HepG2 (cell line): ENCODE measurements at regions not wholly inside any gene's neighbourhood (a gene's known extent, or its start where the extent isn't known, plus 50 kb on each side); places are given as distances from the start of the nearest gene placed in this dataset.

Experiments used
- ATAC-seq: fragments of 200-7000 bp; cut with Tn5 transposase; 3 replicates; pipeline ENCODE4 v1.9.1; 2020; ENCODE audit warnings: mild to moderate bottlenecking, moderate library complexity
- BruUV-seq: library from RNA; stranded (reverse); fragments of 400-500 nt; replicated peaks from 2 replicates; lab custom pipeline; 2021; lab: Mats Ljungman, UMichigan
- CTCF ChIA-PET: fragments of 300-600 bp; formaldehyde crosslinking; extraction: SDS; loops from one replicate; lab custom pipeline; 2021; ENCODE audit warnings: low total read pairs, inconsistent platforms, low intra/inter-chr PET ratio; lab: Yijun Ruan, JAX
- POLR2A ChIA-PET: fragments of 350-600 bp; sonication (Branson Sonifier 250); formaldehyde crosslinking; loops from one replicate; lab custom pipeline; 2020; ENCODE audit warnings: antibody characterized with exemption, inconsistent platforms; lab: Yijun Ruan, JAX
- DNase-seq: peaks from one replicate; pipeline ENCODE4 v3.0.0-alpha.2; 2015; ENCODE audit warnings: low spot score
- FAIRE-seq: peaks from 3 replicates; lab custom pipeline; 2011; peaks lifted over from hg19 to GRCh38; lab: Jason Lieb, UNC
- H2AFZ ChIP-seq: one replicate; pipeline ENCODE4 v1.6.1; 2011; ENCODE audit warnings: low read length, inconsistent platforms
- H3K27ac ChIP-seq: fragments of 300-600 bp; 3 replicates; pipeline ENCODE4 v1.8.0; 2011; ENCODE audit warnings: mixed run types, mild to moderate bottlenecking, mixed read lengths, low read length, inconsistent platforms; ENCODE audit not compliant: insufficient read depth; ENCODE audit errors: extremely low read length
- H3K27me3 ChIP-seq, 2 experiments: fragments of 200-600 bp in 1 of 2; 2 replicates in 1 of 2; 3 replicates in 1 of 2; pipeline versions ENCODE4 v1.6.0 to v1.8.0; 2011; ENCODE audit warnings: low read length in 2 of 2, mild to moderate bottlenecking in 2 of 2, moderate library complexity in 2 of 2, inconsistent platforms in 1 of 2; ENCODE audit not compliant: insufficient read depth in 2 of 2, control insufficient read depth in 1 of 2
- H3K36me3 ChIP-seq, 2 experiments: fragments of 200-600 bp in 1 of 2; replicated peaks in 1 of 2; 2 replicates in 1 of 2; 3 replicates in 1 of 2; pipeline versions ENCODE4 v1.5.1 to v1.8.0; 2011; ENCODE audit warnings: low read length in 2 of 2, inconsistent platforms in 1 of 2; ENCODE audit not compliant: insufficient read depth in 2 of 2, control insufficient read depth in 1 of 2
- H3K4me1 ChIP-seq: 2 replicates; pipeline ENCODE4 v1.5.1; 2012; ENCODE audit warnings: low read length, inconsistent platforms; ENCODE audit not compliant: insufficient read depth
- H3K4me2 ChIP-seq: 2 replicates; pipeline ENCODE4 v1.6.0; 2011; ENCODE audit warnings: low read depth, low read length, inconsistent platforms
- H3K4me3 ChIP-seq, 3 experiments: fragments of 200-600 bp in 1 of 3; sonication (generic), shearing (Covaris generic) in 1 of 3; replicated peaks in 1 of 3; 2 replicates each; pipeline ENCODE4 v1.5.1; 2011 to 2016; ENCODE audit warnings: low read length in 3 of 3, inconsistent platforms in 2 of 3, low read depth in 2 of 3, mild to moderate bottlenecking in 2 of 3, control low read depth in 1 of 3, mixed read lengths in 1 of 3; ENCODE audit not compliant: insufficient read depth in 1 of 3
- H3K79me2 ChIP-seq: one replicate; pipeline ENCODE4 v1.6.1; 2011; ENCODE audit warnings: low read length, inconsistent platforms; ENCODE audit not compliant: insufficient read depth
- H3K9ac ChIP-seq: 2 replicates; pipeline ENCODE4 v1.6.0; 2011; ENCODE audit warnings: mild to moderate bottlenecking, low read depth, low read length, inconsistent platforms; ENCODE audit not compliant: insufficient read depth
- H3K9me3 ChIP-seq: 2 replicates; pipeline ENCODE4 v1.5.1; 2012; ENCODE audit warnings: mild to moderate bottlenecking, low read length
- H4K20me1 ChIP-seq: 2 replicates; pipeline ENCODE4 v1.6.0; 2011; ENCODE audit warnings: inconsistent platforms, mild to moderate bottlenecking, low read length, moderate library complexity; ENCODE audit not compliant: insufficient read depth
- GATAD2A ChIP-seq: IDR thresholded peaks from 2 replicates; pipeline ENCODE4 v1.6.1; 2016
- MBNL3 ChIP-seq: fragments of 250-450 bp; sonication (Bioruptor Pico); conservative IDR thresholded peaks from 2 replicates; pipeline ENCODE4 v1.8.0; 2022; ENCODE audit warnings: mild to moderate bottlenecking, inconsistent platforms
- NFIB ChIP-seq: sonication (generic); formaldehyde crosslinking; IDR thresholded peaks from 2 replicates; pipeline ENCODE4 v1.9.0; 2021; ENCODE audit warnings: missing genetic modification reagents, mild to moderate bottlenecking, borderline replicate concordance
- PLSCR1 ChIP-seq: sonication (generic); formaldehyde crosslinking; IDR thresholded peaks from 2 replicates; pipeline ENCODE4 v1.5.0; 2020; ENCODE audit warnings: missing genetic modification reagents, mild to moderate bottlenecking, borderline replicate concordance
- SIX4 ChIP-seq: sonication (generic); formaldehyde crosslinking; IDR thresholded peaks from 2 replicates; pipeline ENCODE4 v1.4.0; 2020; ENCODE audit warnings: missing genetic modification reagents
- STAT5B ChIP-seq: sonication (generic); formaldehyde crosslinking; IDR thresholded peaks from 2 replicates; pipeline ENCODE4 v1.4.0; 2020; ENCODE audit warnings: missing genetic modification reagents
- ZNF331 ChIP-seq: sonication (generic); formaldehyde crosslinking; IDR thresholded peaks from 2 replicates; pipeline ENCODE4 v1.4.0; 2020; ENCODE audit warnings: missing genetic modification reagents
- ZNF512 ChIP-seq: sonication (generic); formaldehyde crosslinking; IDR thresholded peaks from 2 replicates; pipeline ENCODE4 v1.4.0; 2020; ENCODE audit warnings: mild to moderate bottlenecking, missing genetic modification reagents
- ZNF737 ChIP-seq: sonication (generic); formaldehyde crosslinking; IDR thresholded peaks from 2 replicates; pipeline ENCODE4 v1.5.0; 2020; ENCODE audit warnings: missing genetic modification reagents, mild to moderate bottlenecking, borderline replicate concordance
- whole genome bisulfite sequencing: methylation state at CpG from one replicate; pipeline ENCODE4 v1.1.6; 2017; ENCODE audit warnings: low lambda C conversion rate; 5-methylcytosine and 5-hydroxymethylcytosine counted together
- in situ Hi-C: cut with HindIII; loops from 2 replicates; pipeline ENCODE4 v1.10.0; 2017; ENCODE audit warnings: low pct_unique_long_range_greater_than_20kb; ENCODE audit not compliant: extremely low pct_ligation_motif_present
- intact Hi-C: fragments of 100-400 bp; cut with micrococcal nuclease; formaldehyde crosslinking; loops from one replicate; pipeline ENCODE4 v1.10.0; 2022; ENCODE audit not compliant: unreplicated experiment

DNA sequence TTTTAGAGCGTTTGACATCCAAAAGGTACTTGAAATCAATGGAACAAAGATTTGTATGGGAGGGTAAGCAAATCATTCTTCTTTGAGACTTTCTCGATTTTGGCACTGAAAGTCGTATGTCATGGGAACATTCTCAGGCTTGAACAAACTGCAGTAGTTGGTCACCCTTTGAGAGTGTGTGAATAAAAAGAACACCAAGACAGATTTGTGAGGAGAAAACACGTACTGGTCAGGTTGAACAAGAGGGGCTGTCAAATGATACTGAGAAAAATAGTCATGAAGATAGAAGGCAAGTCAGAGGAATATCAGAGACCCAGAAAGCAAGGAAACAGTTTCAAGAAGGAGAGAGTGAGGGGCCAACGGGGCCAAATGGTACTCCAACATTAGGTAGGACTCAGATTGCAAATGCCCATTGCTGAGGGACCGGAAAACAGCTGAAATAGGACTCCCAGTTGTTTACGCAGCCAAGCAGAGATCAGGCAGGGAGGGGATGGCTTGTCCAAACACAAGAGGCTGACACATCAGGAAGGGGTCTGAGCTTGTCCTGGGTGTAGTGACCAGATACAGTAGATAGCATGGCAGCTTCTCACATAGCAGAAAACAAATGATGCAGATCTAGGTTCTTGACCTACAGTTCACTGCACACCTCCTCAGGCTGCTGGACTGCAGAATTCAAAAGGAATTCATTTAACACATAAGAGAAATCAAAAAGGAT is 74.5 kb upstream of the MYOCD start:
- Histone ChIP-seq H3K27ac (no peak overlapping the region), H3K4me3 (no peak overlapping the region), H3K9me3 (no peaks in the 10 kb centered on the region), H3K79me2 (no peaks in the 10 kb centered on the region), H3K9ac (no peak overlapping the region), H3K36me3 (no peaks in the 10 kb centered on the region), H3K4me1 (no peaks in the 10 kb centered on the region), H2AFZ (no peak overlapping the region), H3K4me2 (no peak overlapping the region), H3K27me3 (no peaks in the 10 kb centered on the region), H4K20me1 (no peaks in the 10 kb centered on the region)
- DNase-seq (no peak), FAIRE-seq (no peak), ATAC-seq (no peak; the same call in 2 of the 3 replicates)
- BruUV-seq: no TSS peak
- ChIA-PET POLR2A (no interaction called here), CTCF (no interaction called here)
- intact Hi-C loops: no loop called here
- in situ Hi-C loops: no loop called here
- WGBS: 2% methylated on average over 7 of the region's 7 CpGs
- TF ChIP-seq GATAD2A (CRISPR knock-in tag) (no peak), NFIB (CRISPR knock-in tag) (no peak), ZNF512 (CRISPR knock-in tag) (no peak), ZNF737 (no peak), SIX4 (peak; percentile 40; the same call in 1 of the 2 replicates), PLSCR1 (CRISPR knock-in tag) (no peak), MBNL3 (CRISPR knock-in tag) (no peak), STAT5B (CRISPR knock-in tag) (no peak), ZNF331 (CRISPR knock-in tag) (no peak)
